ENCODE measurements at regions not wholly inside any gene's neighbourhood (a gene's known extent, or its start where the extent isn't known, plus 50 kb on each side); places are given as distances from the start of the nearest gene placed in this dataset.

DNA sequence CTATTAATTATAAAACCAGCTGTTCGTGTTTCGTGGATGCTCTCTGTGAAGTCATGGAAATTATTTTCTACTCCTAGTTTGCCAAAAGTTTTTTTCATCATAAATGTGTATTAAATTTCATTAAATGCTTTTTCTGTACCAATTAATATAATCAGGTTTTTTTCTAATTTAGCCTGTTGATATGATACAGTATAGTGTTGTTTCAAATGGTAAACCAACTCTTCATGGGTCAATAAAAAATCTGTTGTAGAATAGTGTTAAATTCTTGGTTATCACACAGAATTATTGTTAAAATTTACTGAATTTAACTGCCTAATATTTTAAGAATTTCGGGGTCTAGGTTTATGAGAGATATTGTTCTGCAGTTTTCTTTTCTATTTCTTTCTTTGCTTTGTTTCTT is 505.9 kb upstream of the MANEA start:
- Histone ChIP-seq H3K36me3 (no peaks in the 10 kb centered on the region), H3K4me1 (no peaks in the 10 kb centered on the region), H3K27me3 (replicated peaks in 1 of 7) (no peaks in the 10 kb centered on the region), H3K9me3 (peaks cover 0 to 5% (median 0%) of the 10 kb centered on the region in 8 donors), H3K4me3 (no peak overlapping the region), H3K27ac (no peak overlapping the region)
- no peak for TF ChIP-seq POLR2A (IDR thresholded peaks at IDR 0.05)
- TF ChIP-seq, protein P1, sequence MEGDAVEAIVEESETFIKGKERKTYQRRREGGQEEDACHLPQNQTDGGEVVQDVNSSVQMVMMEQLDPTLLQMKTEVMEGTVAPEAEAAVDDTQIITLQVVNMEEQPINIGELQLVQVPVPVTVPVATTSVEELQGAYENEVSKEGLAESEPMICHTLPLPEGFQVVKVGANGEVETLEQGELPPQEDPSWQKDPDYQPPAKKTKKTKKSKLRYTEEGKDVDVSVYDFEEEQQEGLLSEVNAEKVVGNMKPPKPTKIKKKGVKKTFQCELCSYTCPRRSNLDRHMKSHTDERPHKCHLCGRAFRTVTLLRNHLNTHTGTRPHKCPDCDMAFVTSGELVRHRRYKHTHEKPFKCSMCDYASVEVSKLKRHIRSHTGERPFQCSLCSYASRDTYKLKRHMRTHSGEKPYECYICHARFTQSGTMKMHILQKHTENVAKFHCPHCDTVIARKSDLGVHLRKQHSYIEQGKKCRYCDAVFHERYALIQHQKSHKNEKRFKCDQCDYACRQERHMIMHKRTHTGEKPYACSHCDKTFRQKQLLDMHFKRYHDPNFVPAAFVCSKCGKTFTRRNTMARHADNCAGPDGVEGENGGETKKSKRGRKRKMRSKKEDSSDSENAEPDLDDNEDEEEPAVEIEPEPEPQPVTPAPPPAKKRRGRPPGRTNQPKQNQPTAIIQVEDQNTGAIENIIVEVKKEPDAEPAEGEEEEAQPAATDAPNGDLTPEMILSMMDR (IDR thresholded peaks at IDR 0.05 in 8 of 11, conservative IDR thresholded peaks at IDR 0.05 in 3 of 11) = no peak
- TF ChIP-seq POLR2AphosphoS5 (IDR thresholded peaks at IDR 0.05) = no peak
- DNase-seq = no peak
- WGBS, 5 donors = 83 to 91% (median 88%) methylated on average over 3 of the region's 3 CpGs
- intact Hi-C loops (cut with DNase I; ENCODE audit: low total_unique reads) = no loop called here

DNA sequence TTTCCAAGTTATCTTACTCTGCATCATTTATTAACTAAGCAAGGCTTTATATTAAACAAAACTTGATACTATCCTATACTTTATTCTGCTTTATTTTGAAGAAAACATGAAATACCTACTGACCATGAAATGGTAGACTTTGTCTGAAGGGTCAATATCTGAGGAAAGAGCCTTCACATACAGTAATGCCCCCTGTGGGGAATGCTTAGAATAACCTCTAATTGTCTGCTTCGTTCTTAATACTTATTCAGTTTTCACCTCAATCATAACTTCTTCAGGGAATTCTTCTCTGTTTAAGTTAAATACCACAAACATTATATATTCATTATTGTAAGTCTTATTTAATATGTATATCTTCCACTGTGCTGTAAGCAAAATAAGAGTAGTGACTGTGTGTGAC is 498.9 kb upstream of the MANEA start:
- no peak for TF ChIP-seq POLR2AphosphoS5 (IDR thresholded peaks at IDR 0.05)
- no peak for TF ChIP-seq POLR2A (IDR thresholded peaks at IDR 0.05)
- TF ChIP-seq, protein P1 (IDR thresholded peaks at IDR 0.05 in 8 of 11, conservative IDR thresholded peaks at IDR 0.05 in 3 of 11) = no peak
- Histone ChIP-seq H3K9me3 (no peaks in the 10 kb centered on the region), H3K27ac (no peak overlapping the region), H3K36me3 (no peaks in the 10 kb centered on the region), H3K4me3 (no peak overlapping the region), H3K27me3 (replicated peaks in 1 of 7) (no peaks in the 10 kb centered on the region), H3K4me1 (no peaks in the 10 kb centered on the region)
- 60 to 77% (median 67%) methylated on average over 1 of the region's 1 CpG for WGBS, 5 donors
- no peak for DNase-seq
- intact Hi-C loops (cut with DNase I; ENCODE audit: low total_unique reads) = no loop called here

DNA sequence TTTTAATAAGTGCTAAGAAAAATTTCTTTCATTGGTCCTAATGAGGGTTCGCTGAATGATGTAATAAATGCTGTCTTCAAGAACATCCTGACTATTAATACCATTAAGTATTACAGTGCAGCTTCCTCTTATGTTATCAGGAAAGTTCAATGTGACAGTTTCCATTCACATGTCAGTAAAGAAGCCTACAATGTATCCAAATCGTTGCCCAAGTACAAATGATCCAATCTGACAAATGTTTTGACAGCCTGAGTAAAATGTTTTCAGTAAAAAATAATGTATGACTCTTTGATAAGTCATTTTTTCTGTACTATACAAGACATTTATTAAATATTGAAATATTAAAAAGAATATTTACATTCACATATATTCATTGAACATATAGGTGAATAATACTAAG is 496.1 kb upstream of the MANEA start:
- intact Hi-C loops (cut with DNase I; ENCODE audit: low total_unique reads) = no loop called here
- no peak overlapping the region for H3K27ac ChIP-seq
- no peaks in the 10 kb centered on the region for H3K36me3 ChIP-seq
- no peak for DNase-seq
- no peaks in the 10 kb centered on the region for H3K27me3 ChIP-seq (replicated peaks in 1 of 7)
- H3K4me1 ChIP-seq = no peaks in the 10 kb centered on the region
- WGBS, 5 donors = 43 to 55% (median 50%) methylated on average over 2 of the region's 2 CpGs
- no peaks in the 10 kb centered on the region for H3K9me3 ChIP-seq
- TF ChIP-seq, protein P1 (IDR thresholded peaks at IDR 0.05 in 8 of 11, conservative IDR thresholded peaks at IDR 0.05 in 3 of 11) = no peak
- TF ChIP-seq POLR2AphosphoS5 (IDR thresholded peaks at IDR 0.05) = no peak
- no peak for TF ChIP-seq POLR2A (IDR thresholded peaks at IDR 0.05)
- no peak overlapping the region for H3K4me3 ChIP-seq

DNA sequence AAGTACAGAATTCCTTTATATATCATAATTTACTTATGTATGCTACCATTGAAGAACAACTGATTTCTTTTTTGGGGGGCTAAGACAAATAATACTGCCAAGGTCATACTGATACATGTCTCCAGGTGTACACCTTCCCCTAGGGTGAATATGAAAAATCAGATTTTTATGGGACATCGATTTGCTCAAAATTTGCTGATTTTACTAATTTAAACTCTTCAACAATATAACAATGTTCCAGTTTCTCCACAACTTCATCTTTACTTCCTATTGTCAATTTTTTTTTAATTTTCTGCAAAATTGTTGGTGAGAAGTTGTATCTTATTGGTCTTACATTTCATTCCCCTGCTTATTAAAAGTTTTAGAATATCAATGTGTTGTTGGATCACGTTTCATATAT is 495.4 kb upstream of the MANEA start:
- no peaks in the 10 kb centered on the region for H3K36me3 ChIP-seq
- H3K27me3 ChIP-seq (replicated peaks in 1 of 7) = no peaks in the 10 kb centered on the region
- no peaks in the 10 kb centered on the region for H3K9me3 ChIP-seq
- no peak overlapping the region for H3K27ac ChIP-seq
- intact Hi-C loops (cut with DNase I; ENCODE audit: low total_unique reads) = no loop called here
- no peaks in the 10 kb centered on the region for H3K4me1 ChIP-seq
- no peak overlapping the region for H3K4me3 ChIP-seq
- no peak for TF ChIP-seq POLR2A (IDR thresholded peaks at IDR 0.05)
- TF ChIP-seq, protein P1 (IDR thresholded peaks at IDR 0.05 in 8 of 11, conservative IDR thresholded peaks at IDR 0.05 in 3 of 11) = no peak
- no peak for TF ChIP-seq POLR2AphosphoS5 (IDR thresholded peaks at IDR 0.05)
- WGBS, 5 donors = 76 to 90% (median 80%) methylated on average over 2 of the region's 2 CpGs
- DNase-seq = no peak
